IPS-18c (cell line): ENCODE measurements at regions not wholly inside any gene's neighbourhood (a gene's known extent, or its start where the extent isn't known, plus 50 kb on each side); places are given as distances from the start of the nearest gene placed in this dataset.

Experiments used
- H3K4me3 ChIP-seq: 2 replicates; pipeline ENCODE4 v1.7.0; 2013; ENCODE audit warnings: low read depth, mild to moderate bottlenecking, low read length, moderate library complexity; ENCODE audit not compliant: insufficient read depth
- H3K9me3 ChIP-seq: one replicate; pipeline ENCODE4 v1.6.1; 2013; ENCODE audit warnings: mild to moderate bottlenecking, low read length, moderate library complexity; ENCODE audit not compliant: control insufficient read depth, insufficient read depth

DNA sequence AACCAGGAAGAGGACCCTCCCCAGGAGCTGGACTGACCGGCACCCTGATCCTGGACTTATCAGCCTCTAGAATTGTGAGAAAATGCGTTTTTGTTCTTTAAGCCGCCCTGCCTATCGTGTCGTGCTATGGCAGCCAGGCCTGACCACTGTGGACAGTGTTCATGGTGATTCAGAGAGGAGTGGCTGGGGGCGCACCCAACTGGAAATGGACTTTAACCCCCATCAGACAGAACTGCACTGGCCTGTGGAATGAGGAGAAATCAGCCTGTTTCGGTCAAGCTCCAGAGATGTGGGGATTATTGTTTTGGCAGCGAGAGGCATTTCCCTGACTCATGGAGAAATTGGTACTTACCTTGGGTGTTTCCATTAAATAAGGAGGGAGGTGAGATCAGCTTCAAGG is 1437.8 kb downstream of the BRD1 start:
- no peaks in the 10 kb centered on the region for H3K9me3 ChIP-seq

DNA sequence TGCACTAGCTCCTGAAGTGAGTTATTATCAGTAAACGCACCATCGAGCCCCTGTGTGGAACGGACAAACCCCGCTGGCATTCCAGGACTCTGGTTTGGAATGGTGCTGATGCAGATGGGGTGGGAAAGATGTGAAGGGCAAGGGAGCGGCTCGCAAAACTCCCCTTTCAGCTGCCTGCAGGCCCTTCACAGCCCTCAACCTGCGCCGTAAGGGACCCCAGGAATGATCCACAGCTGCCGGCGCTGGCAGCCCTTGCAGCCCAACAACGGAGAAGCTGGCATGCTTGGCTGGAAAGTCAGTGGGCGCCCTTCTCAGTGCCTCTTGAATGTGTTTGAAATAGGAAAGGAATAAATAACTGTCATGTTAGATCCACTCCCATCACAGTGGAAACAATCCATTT is 1445.5 kb downstream of the BRD1 start:
- no peaks in the 10 kb centered on the region for H3K9me3 ChIP-seq
- H3K4me3 ChIP-seq, result no peak overlapping the region

More for the DNA sequence above, 1437.8 kb downstream of the BRD1 start:
- H3K4me3 ChIP-seq, result no peak overlapping the region

DNA sequence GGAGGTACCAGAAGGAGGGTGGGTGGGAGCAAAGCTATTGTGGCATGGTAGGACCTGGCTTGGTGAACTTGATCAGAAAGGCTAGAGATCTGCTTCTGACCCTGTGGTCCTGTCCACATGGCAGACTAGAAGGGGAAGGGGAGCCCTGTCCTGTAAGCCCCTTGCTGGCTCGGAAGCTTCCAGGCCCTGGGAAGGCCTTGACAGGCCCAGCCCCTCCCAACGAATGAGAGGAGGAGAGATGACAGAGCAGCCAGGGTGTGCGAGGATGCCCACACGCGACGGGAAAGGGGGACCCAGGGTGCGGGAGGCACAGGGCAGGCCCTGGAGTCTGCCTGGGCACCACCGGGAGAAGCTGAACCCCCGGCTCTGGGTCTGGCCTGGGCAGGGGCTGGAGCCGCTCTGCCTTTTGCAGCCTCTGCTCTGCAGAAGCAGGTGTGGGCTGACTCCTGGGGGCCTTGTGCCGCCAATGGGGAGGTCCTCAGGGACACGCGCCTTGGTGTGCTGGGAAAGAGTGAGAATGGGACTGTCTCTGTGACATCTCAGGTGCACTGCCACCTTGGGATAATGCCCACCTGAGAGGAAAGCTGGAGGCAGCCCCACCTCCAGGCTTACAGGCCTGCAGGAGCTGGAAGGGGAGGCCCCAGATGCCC is 1447.5 kb downstream of the BRD1 start:
- Histone ChIP-seq H3K9me3 (no peaks in the 10 kb centered on the region), H3K4me3 (no peak overlapping the region)

- Histone ChIP-seq H3K9me3 (no peaks in the 10 kb centered on the region), H3K4me3 (no peak overlapping the region)
These were observed 1448.3 kb downstream of the BRD1 start for GRCh38 chr22:48379371-48379770.

DNA sequence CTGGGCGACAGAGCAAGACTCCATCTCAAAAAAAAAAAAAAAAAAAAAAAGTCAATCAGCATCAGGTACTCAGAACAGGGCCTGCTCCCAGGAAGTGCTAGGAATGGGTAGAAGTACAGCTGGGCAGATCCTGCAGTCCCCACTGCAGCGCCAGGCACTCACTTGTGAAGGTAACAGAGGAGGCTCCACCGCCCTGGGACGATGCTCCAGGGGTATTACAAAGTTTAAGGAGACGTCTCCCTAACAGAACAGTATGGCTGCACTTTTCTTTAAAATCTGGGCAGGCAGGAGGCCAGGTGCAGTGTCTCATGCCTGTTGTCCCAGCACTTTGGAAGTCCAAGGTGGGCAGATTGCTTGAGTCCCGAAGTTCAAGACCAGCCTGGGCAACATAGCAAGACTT is 1449.0 kb downstream of the BRD1 start:
- Histone ChIP-seq H3K9me3 (no peaks in the 10 kb centered on the region), H3K4me3 (no peak overlapping the region)

- Histone ChIP-seq H3K4me3 (no peak overlapping the region), H3K9me3 (no peaks in the 10 kb centered on the region)
These were observed 1450.5 kb downstream of the BRD1 start for GRCh38 chr22:48376936-48377712.

DNA sequence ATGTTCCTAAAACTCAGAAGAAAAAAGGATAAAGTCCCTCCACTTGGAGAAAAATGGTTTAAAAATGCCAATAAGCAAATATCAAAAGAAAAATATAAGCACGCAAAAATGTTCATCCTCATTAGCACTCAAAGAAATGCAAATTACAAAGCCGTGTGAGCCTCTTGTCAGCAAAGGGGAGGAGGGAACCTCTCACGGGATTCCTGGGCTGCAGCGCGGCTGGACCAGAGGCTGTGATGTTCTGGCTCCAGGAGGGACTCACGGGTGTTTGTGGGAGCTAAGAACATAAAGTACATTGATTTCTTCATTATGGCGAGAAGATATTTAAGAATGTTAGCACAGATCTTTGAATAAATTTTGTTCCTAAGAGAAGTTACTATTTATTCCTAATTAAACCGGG is 1451.2 kb downstream of the BRD1 start:
- no peaks in the 10 kb centered on the region for H3K9me3 ChIP-seq
- no peak overlapping the region for H3K4me3 ChIP-seq

DNA sequence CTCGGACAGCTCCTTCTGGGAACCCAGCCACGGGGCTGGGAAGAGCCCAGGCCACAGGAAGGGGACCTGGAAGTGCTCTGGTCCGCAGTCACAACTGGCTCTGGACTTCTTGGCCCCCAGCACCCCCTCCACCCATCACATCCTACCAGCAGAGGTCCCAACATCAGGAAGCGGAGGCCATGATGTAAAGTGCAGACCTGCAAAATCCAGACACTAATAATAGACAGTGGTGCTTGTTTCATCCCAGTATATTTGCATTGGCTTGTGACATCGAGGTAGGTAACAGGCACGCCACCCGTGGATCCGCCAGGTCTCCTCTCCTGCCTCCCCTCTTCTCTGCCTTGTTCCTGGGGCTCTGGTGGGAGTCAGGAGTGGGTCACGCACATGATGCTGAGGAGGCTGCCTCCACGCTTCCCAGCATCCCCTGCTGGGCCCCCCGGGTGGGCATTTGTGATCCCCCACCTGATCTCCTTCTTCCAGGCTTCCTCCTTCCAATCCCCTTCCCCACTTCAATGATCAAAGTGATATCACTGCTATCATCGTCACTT is 1454.0 kb downstream of the BRD1 start:
- H3K9me3 ChIP-seq, result no peaks in the 10 kb centered on the region
- no peak overlapping the region for H3K4me3 ChIP-seq

DNA sequence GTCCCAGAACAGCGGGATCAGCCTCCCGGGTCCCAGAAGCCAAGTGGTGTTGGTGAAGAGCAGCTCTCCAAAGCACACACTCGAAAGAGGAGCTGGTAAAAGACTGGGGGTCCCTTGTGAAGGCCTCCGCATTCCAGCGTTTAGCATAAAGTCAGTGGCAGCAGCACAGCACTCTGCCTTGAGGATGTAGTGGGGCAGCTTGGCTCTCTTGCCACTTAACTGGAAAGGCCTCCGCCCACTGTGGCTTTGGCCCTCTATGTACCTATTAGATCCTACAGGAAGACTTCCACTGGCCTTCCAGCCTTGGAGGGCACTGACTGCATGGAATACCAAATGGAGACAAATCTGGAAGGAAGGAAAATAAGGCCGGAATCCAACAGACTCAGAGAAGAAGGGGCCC is 1455.3 kb downstream of the BRD1 start:
- Histone ChIP-seq H3K9me3 (no peaks in the 10 kb centered on the region), H3K4me3 (no peak overlapping the region)

GRCh38 chr22:48371391-48371790 is 1456.3 kb downstream of the BRD1 start:
- no peak overlapping the region for H3K4me3 ChIP-seq
- no peaks in the 10 kb centered on the region for H3K9me3 ChIP-seq

GRCh38 chr22:48370508-48371325 is 1457.0 kb downstream of the BRD1 start:
- Histone ChIP-seq H3K4me3 (no peak overlapping the region), H3K9me3 (no peaks in the 10 kb centered on the region)

- Histone ChIP-seq H3K9me3 (no peaks in the 10 kb centered on the region), H3K4me3 (no peak overlapping the region)
These were observed 1457.7 kb downstream of the BRD1 start for GRCh38 chr22:48369789-48370507.

DNA sequence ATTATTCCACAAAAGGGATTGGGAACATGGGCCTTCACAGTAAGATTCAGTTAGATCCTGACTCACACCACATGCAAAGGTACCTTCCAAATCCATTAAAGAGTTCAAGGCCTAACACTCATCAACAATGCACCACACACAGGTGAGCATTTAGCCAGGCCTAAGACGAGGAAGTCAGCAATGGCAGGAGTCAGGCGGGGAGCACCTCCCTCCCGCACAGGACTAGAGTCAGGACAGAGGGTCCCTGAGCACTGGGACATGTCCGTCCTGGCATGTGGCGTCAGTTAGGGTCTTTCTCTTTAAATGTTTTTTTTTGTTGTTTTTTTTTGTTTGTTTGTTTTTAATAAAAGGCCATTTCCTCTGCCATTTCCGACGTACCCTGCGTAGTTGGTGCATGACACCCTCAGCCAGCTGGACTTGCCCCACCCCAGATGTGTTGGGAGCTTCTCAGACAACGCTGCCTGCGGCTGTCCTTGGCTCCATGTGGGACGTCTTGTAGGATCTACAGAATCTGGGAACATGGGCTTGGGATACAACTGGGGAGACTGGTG is 1458.6 kb downstream of the BRD1 start:
- H3K4me3 ChIP-seq, result no peak overlapping the region

GRCh38 chr22:48367731-48368130 is 1459.9 kb downstream of the BRD1 start:
- H3K4me3 ChIP-seq, result no peak overlapping the region
- no peaks in the 10 kb centered on the region for H3K9me3 ChIP-seq

More for the DNA sequence above, 1458.6 kb downstream of the BRD1 start:
- H3K9me3 ChIP-seq, result no peaks in the 10 kb centered on the region

DNA sequence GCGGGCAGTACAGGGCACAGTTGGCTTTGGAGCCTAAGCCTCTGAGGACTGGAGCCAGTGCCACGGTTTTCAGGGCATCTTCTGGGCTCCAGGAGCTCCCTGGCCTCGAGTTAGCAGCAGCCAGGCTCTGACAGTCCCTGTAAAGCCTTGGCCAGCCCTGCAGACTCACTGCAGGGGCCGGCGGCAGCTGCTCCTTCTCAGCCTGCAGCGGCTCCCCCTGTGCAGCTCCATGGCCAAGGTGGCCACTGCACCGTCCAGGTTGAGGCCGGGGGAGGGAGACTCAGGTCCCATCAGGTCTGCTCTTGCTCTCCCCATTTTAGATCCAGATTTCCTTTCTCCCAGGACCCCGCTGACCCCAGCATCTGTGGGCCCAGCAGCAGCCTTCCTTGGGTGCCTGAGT is 1461.1 kb downstream of the BRD1 start:
- Histone ChIP-seq H3K4me3 (no peak overlapping the region), H3K9me3 (no peaks in the 10 kb centered on the region)

GRCh38 chr22:48366056-48366455 is 1461.6 kb downstream of the BRD1 start:
- no peak overlapping the region for H3K4me3 ChIP-seq
- H3K9me3 ChIP-seq, result no peaks in the 10 kb centered on the region

- peaks cover under 1% of the 10 kb centered on the region for H3K9me3 ChIP-seq
These were observed 1462.3 kb downstream of the BRD1 start for GRCh38 chr22:48365386-48365785.

More at GRCh38 chr22:48365386-48365785, 1462.3 kb downstream of the BRD1 start:
- no peak overlapping the region for H3K4me3 ChIP-seq
